Keratinocyte (primary cell): ENCODE measurements at regions not wholly inside any gene's neighbourhood (a gene's known extent, or its start where the extent isn't known, plus 50 kb on each side); places are given as distances from the start of the nearest gene placed in this dataset.

Experiments used
- DNase-seq: peaks from one replicate; pipeline ENCODE4 v3.0.0-alpha.2; 2011; ENCODE audit warnings: low read depth, missing footprints, low spot score
- FAIRE-seq: peaks from 2 replicates; lab custom pipeline; 2011; peaks lifted over from hg19 to GRCh38; lab: Jason Lieb, UNC
- H2AFZ ChIP-seq: 2 replicates; pipeline ENCODE4 v1.6.0; 2012; ENCODE audit warnings: low read length, control low read depth, inconsistent platforms; ENCODE audit not compliant: control insufficient read depth
- H3K27ac ChIP-seq: 2 replicates; pipeline ENCODE4 v1.5.1; 2011; ENCODE audit warnings: low read length; ENCODE audit not compliant: control insufficient read depth, insufficient read depth
- H3K27me3 ChIP-seq: 3 replicates; pipeline ENCODE4 v1.6.0; 2011; ENCODE audit warnings: low read length; ENCODE audit not compliant: control insufficient read depth, insufficient read depth; ENCODE audit errors: extremely low read depth
- H3K36me3 ChIP-seq, 2 experiments: 2 replicates in 1 of 2; 3 replicates in 1 of 2; pipeline ENCODE4 v1.5.1; 2011; ENCODE audit warnings: low read length in 2 of 2, mild to moderate bottlenecking in 1 of 2; ENCODE audit not compliant: control insufficient read depth in 2 of 2, insufficient read depth in 2 of 2; ENCODE audit errors: extremely low read depth in 1 of 2
- H3K4me1 ChIP-seq: 3 replicates; pipeline ENCODE4 v1.5.1; 2011; ENCODE audit warnings: low read length; ENCODE audit not compliant: control insufficient read depth, insufficient read depth; ENCODE audit errors: extremely low read depth
- H3K4me2 ChIP-seq: 3 replicates; pipeline ENCODE4 v1.6.0; 2011; ENCODE audit warnings: low read depth, low read length; ENCODE audit not compliant: control insufficient read depth, insufficient read depth; ENCODE audit errors: extremely low read depth
- H3K4me3 ChIP-seq, 3 experiments: fragments of 200-600 bp in 1 of 3; sonication (generic) in 1 of 3; 2 replicates in 2 of 3; 3 replicates in 1 of 3; pipeline ENCODE4 v1.5.1; 2011 to 2016; ENCODE audit warnings: low read length in 3 of 3, mild to moderate bottlenecking in 3 of 3, control low read depth in 2 of 3, inconsistent platforms in 1 of 3, low read depth in 1 of 3, mixed read lengths in 1 of 3, mixed run types in 1 of 3, moderate library complexity in 1 of 3; ENCODE audit not compliant: control insufficient read depth in 2 of 3, insufficient read depth in 2 of 3; ENCODE audit errors: extremely low read depth in 1 of 3
- H3K79me2 ChIP-seq: 2 replicates; pipeline ENCODE4 v1.6.0; 2012; ENCODE audit warnings: low read length; ENCODE audit not compliant: control insufficient read depth, insufficient read depth
- H3K9ac ChIP-seq: 3 replicates; pipeline ENCODE4 v1.6.0; 2011; ENCODE audit warnings: low read length; ENCODE audit not compliant: control insufficient read depth, insufficient read depth; ENCODE audit errors: extremely low read depth
- H3K9me1 ChIP-seq: 3 replicates; pipeline ENCODE4 v1.6.0; 2011; ENCODE audit warnings: low read length; ENCODE audit not compliant: control insufficient read depth, insufficient read depth; ENCODE audit errors: extremely low read depth
- H3K9me3 ChIP-seq: 2 replicates; pipeline ENCODE4 v1.5.1; 2012; ENCODE audit warnings: low read depth, low read length; ENCODE audit not compliant: control insufficient read depth
- H4K20me1 ChIP-seq: 3 replicates; pipeline ENCODE4 v1.6.0; 2011; ENCODE audit warnings: low read length; ENCODE audit not compliant: control insufficient read depth, insufficient read depth; ENCODE audit errors: extremely low read depth
- CTCF ChIP-seq, 3 experiments: IDR thresholded peaks in 1 of 3; conservative IDR thresholded peaks in 1 of 3; optimal IDR thresholded peaks in 1 of 3; 2 replicates in 2 of 3; 3 replicates in 1 of 3; pipeline versions ENCODE3 to v1.5.1; 2011; ENCODE audit warnings: low read length in 3 of 3, mild to moderate bottlenecking in 3 of 3, moderate library complexity in 2 of 3, control low read depth in 1 of 3, inconsistent platforms in 1 of 3; ENCODE audit not compliant: insufficient read depth in 2 of 3; ENCODE audit errors: extremely low read depth in 1 of 3
- EZH2 ChIP-seq: IDR thresholded peaks from one replicate; pipeline ENCODE4 v1.6.1; 2012; ENCODE audit warnings: inconsistent platforms, mild to moderate bottlenecking, low read length, moderate library complexity
- dilution Hi-C: fragments of 300-500 bp; cut with MboI; formaldehyde crosslinking; loops from one replicate; pipeline ENCODE4 v1.7.0; 2020; ENCODE audit warnings: low sequenced_read_pairs; ENCODE audit not compliant: extremely low pct_ligation_motif_present

DNA sequence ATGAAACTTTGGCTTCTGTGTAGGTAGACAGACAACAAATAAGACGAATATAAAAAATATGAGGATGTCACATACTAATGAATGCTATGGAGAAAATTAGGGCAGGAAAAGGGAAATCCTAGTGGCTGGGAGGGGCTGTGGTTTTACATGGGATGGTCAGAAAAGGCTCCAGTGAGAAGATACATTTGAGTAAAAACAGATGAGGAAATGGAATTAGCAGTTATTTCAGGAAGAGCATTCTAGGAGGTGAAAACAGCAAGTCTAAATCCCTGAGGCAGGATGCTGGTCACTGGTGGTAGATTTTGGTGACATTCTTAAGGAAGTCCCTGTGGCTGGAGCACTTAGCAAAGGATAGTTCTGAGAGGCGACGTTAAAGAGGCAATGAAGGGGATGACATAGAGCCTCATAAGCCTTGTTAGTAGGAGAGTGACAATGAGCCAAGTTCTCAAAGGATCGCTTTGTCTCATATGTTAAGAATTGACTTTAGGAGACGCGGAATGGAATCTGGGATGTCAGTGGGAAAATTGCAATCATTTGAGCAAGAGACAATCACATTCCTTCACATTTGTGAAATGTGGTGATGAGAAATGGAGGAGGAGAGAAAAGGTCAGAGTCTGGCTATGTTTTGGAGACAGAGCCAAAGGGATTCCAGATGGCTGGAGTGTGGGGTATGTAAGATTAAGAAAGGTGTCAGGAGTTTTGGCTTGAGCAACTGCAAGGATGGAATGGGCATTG is 384.7 kb upstream of the FZD8 start:
- DNase-seq (no peak), FAIRE-seq (no peak)
- H3K4me1 ChIP-seq, result no peaks in the 10 kb centered on the region
- no peak overlapping the region for H3K9ac ChIP-seq
- H3K27ac ChIP-seq, result no peak overlapping the region
- H4K20me1 ChIP-seq, result no peaks in the 10 kb centered on the region
- no peaks in the 10 kb centered on the region for H3K36me3 ChIP-seq
- TF ChIP-seq EZH2, result no peak
- TF ChIP-seq CTCF (optimal IDR thresholded peaks at IDR 0.05 in 1 of 3, IDR thresholded peaks at IDR 0.05 in 1 of 3, conservative IDR thresholded peaks at IDR 0.05 in 1 of 3; ENCODE audit: extremely low read depth in 1 of 3, insufficient read depth in 2 of 3, low read length in 3 of 3), result no peak
- H3K9me3 ChIP-seq, result no peaks in the 10 kb centered on the region
- no peaks in the 10 kb centered on the region for H3K9me1 ChIP-seq
- H2AFZ ChIP-seq, result no peak overlapping the region
- H3K79me2 ChIP-seq, result no peaks in the 10 kb centered on the region
- no peak overlapping the region for H3K4me3 ChIP-seq
- no peak overlapping the region for H3K4me2 ChIP-seq
- H3K27me3 ChIP-seq, result no peaks in the 10 kb centered on the region
- dilution Hi-C loops, result no loop called here

GRCh38 chr10:36026081-36026480 is 384.0 kb upstream of the FZD8 start:
- Histone ChIP-seq H3K27me3 (no peaks in the 10 kb centered on the region), H2AFZ (no peak overlapping the region), H4K20me1 (no peaks in the 10 kb centered on the region), H3K4me1 (no peaks in the 10 kb centered on the region), H3K9ac (no peak overlapping the region), H3K36me3 (no peaks in the 10 kb centered on the region), H3K9me1 (no peaks in the 10 kb centered on the region), H3K79me2 (no peaks in the 10 kb centered on the region), H3K4me2 (no peak overlapping the region), H3K9me3 (no peaks in the 10 kb centered on the region), H3K27ac (no peak overlapping the region), H3K4me3 (no peak overlapping the region)
- DNase-seq (no peak), FAIRE-seq (no peak)
- no peak for TF ChIP-seq CTCF (optimal IDR thresholded peaks at IDR 0.05 in 1 of 3, IDR thresholded peaks at IDR 0.05 in 1 of 3, conservative IDR thresholded peaks at IDR 0.05 in 1 of 3; ENCODE audit: extremely low read depth in 1 of 3, insufficient read depth in 2 of 3, low read length in 3 of 3)
- TF ChIP-seq EZH2, result no peak
- dilution Hi-C loops, result no loop called here
